ENCODE measurements at regions not wholly inside any gene's neighbourhood (a gene's known extent, or its start where the extent isn't known, plus 50 kb on each side); places are given as distances from the start of the nearest gene placed in this dataset.

- DNase-seq: no peak
These were observed 282.5 kb downstream of the GADD45G start for GRCh38 chr9:89887286-89887685.

DNA sequence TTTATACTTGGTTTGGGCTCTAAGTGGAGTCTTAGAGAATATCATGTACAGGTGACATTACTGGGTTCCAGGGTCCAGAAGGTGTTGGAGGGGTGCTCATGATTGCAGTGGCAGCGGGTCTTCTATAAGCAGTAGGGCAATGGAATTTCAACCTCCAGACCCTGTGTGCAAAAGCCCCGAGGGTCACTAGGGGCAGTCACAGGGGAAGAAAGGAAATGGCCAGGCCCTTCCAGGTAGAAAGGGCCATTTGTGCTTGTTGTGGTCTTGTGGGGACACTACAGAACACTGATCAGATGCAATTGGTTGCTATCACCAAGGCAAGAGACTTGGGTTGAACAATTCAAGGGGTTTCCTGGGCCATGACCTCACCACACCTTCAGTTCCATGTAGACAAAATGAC is 283.4 kb downstream of the GADD45G start:
- DNase-seq: no peak

- DNase-seq: no peak
These were observed 283.9 kb downstream of the GADD45G start for GRCh38 chr9:89888677-89889076.

- no peak for DNase-seq
These were observed 285.1 kb downstream of the GADD45G start for GRCh38 chr9:89889865-89890264.

GRCh38 chr9:89890326-89890980 is 285.6 kb downstream of the GADD45G start:
- no peak for DNase-seq

DNA sequence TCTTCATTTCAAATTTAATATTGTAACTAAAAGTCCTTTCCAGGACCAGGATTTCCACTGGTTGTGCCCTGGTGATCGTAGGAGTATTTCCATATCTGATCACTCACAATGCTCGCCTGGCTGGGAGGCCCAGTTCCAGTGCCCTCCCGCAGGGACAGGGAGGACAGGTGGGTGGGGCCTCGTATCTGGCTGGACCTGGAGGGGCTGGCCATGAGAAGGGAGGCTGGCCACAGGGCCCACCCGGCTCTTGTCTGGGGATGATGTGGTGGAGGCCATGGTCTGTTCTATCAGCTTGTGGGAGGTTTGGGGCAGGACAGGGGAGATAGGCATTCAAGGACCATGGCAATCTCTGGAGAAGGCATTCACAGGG is 286.4 kb downstream of the GADD45G start:
- no peak for DNase-seq

DNA sequence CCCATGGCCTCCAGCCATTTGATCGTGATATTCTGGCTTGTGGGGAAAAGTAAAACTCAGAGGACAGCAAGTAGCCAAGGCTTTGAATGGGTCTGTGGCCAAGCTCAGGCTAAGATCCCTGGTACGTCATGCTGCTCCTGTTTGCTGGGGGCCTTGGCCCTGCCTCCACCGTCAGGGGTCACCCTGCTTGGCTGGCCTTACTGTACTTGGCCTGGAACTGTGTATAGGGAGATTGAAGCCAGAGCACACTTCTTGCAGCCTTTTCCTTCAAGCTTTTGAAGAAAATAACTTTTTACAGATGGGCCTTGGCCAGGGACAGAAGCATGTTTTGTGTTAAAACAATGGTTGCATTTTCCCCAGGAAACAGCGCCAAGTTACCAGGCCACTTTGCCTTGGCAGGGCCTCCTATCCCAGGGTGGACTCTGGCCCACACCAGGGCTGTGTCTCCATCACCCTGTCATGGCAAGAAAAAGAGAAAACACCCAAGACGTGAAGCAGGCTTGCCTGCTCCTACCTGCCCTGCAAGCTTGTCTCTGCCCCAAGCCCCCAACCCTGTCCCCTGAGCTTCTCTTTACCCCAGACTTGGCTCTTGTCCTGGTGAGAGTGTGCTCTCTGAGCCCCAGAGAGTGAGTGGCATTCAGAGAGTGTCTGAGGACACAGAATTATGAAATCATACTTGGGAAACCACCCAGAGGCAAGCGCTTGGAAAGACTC is 286.9 kb downstream of the GADD45G start:
- DNase-seq: no peak

DNA sequence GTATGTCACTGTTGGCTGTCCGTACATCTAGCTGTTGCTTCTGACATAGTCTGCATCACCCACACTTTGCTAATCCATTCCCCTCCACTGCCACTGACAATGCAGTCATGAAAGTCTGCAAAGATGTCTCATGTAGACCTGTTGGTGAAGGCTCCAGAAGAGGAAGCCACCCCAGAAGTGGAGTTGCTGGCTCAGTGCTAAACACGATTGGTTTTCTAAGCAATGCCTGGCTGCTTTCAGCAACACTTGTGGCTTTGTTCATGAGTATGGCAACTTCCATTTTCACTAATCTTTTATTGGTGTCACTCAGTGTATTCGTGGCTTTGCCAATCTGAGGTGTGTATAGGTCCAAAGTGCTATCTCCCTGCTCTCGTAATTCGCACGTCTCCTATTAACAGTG is 288.1 kb downstream of the GADD45G start:
- no peak for DNase-seq

- DNase-seq: no peak
These were observed 289.1 kb downstream of the GADD45G start for GRCh38 chr9:89893886-89894285.

GRCh38 chr9:89896806-89897340 is 292.1 kb downstream of the GADD45G start:
- no peak for DNase-seq

DNA sequence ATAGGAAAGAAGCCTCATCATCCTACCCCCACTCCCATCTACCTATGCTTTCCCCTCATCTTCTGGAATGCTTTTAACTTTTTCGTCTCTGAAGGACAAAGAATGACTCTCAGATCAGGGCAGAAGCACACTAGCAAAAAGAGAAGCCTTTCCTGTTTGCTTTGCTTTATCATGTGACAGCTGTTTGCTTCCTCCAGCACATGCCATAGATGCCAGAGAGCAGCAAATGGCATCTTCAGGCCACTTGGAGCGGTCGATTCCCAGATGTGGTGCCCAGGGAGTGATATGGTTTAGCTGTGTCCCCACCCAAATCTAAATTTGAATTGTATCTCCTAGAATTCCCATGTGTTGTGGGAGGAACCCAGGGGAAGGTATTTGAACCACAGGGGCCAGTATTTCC is 294.8 kb downstream of the GADD45G start:
- DNase-seq: no peak

DNA sequence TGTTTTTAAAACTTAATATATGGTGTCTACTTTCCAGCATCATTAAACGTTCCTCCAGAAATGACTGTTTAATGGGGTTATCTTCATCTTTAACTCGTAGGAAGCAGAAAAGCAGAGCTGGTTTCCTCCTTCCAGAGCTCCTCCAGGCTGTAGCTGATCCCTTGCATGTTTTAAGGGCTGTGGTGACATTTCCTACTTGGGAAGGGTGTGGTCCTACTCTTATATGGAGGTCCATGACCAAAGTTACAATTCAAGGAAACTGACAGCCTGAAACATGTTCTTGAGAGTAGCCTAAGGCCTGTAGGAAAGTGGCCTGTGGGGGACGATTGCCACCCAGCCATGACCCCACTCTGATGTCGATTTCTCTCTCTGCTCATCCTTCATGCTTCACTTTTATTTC is 297.1 kb downstream of the GADD45G start:
- DNase-seq: no peak

- no peak for DNase-seq
These were observed 297.8 kb downstream of the GADD45G start for GRCh38 chr9:89902450-89903140.

DNA sequence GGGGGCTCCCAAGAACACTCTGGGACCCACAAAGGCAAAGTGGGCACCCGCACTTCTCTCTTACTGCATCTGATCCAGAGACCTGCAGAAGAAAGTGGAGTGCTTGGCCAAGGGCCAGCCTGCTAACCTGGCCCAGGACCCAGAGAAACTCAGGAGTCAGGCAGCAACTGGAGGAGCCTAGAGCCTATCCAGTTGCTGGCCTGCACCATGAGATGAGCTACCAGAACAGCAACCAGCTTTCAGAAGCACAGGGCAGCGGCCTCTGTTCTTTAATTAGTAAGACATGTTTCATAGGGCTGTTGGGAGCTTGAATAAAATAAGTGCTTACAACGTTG is 298.3 kb downstream of the GADD45G start:
- no peak for DNase-seq

- no peak for DNase-seq
These were observed 301.0 kb downstream of the GADD45G start for GRCh38 chr9:89905606-89906338.

- no peak for DNase-seq
These were observed 307.2 kb downstream of the GADD45G start for GRCh38 chr9:89911721-89912604.

DNA sequence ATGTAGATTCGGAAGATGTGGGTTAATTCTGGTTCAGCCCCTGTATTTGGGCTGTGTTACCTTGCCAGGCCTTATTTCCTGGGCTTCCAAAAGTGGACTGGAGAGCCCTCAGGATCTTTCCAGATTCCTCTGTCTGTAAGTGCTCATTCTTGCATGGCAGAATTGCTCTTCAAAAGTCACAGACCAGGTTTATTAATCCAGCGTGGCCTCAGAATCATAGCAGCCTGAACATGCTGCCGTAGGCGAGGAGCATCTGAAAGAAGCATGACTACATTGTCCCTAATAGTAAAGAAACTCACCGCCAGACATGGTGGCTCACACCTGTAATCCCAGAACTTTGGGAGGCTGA is 307.8 kb downstream of the GADD45G start:
- DNase-seq: no peak

DNA sequence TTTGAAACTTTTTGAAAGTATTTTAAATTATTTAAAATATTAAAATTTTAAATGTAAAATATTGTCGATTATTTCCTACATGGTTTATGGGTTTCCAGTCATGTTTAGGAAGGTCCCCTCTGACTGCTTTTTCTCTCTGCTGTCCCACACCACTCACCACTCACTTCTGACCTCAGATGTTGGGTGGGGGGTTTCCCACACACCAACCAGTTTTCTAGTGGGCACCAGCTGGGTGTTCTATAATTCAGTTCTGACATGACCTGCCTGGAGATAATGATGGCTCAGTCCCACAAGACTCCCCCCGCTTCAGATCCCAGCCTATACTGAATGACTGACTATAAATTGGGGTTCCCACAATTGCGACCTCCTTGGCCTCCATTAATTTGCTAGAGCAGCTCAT is 310.4 kb downstream of the GADD45G start:
- DNase-seq: no peak

DNA sequence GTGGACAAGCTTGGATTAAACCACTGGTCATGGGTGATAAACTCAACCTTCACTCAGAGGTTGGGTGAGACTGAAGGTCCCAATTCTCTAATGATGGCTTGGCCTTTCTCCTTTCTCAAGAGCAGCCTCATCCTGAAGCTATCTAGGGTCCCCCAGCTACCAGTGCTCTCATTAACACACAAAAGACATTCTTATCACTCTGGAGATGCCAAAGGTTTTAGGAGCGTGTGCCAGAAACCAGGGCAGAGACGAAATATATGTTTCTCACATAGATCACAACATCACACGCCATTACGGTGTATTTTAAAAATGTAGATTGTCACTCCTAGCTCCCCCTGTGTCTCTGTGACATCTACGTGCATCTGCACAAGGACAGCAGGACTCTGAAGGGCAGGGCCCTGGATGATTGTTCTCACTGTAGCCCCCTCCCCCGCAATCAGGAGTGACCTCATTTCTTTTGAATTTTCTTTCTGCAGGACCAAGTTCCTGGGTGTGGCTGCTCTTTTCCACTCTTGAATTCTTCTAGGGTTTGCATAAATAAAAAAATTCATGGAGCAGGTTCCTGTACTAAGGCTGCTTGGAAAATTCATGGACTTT is 311.3 kb downstream of the GADD45G start:
- no peak for DNase-seq

GRCh38 chr9:89917861-89918260 is 313.0 kb downstream of the GADD45G start:
- DNase-seq: no peak

GRCh38 chr9:89919171-89919681 is 314.4 kb downstream of the GADD45G start:
- peak; percentile 13 to 36 for DNase-seq

- DNase-seq: no peak
These were observed 315.3 kb downstream of the GADD45G start for GRCh38 chr9:89920131-89920530.

All from Kasumi-1 (cell line).